Nephron progenitor cell (in vitro differentiated cells): ENCODE measurements at regions not wholly inside any gene's neighbourhood (a gene's known extent, or its start where the extent isn't known, plus 50 kb on each side); places are given as distances from the start of the nearest gene placed in this dataset.

Experiments used
- DNase-seq: peaks from one replicate; pipeline ENCODE4 v3.0.0; 2021
- H3K27ac Mint-ChIP-seq: 2 replicates; pipeline ENCODE4 v1.8.0; 2021; ENCODE audit warnings: mild to moderate bottlenecking, moderate library complexity, mixed read lengths
- H3K27me3 Mint-ChIP-seq: 2 replicates; pipeline ENCODE4 v1.8.0; 2021; ENCODE audit warnings: mild to moderate bottlenecking, low read depth, mixed read lengths; ENCODE audit not compliant: poor library complexity
- H3K36me3 Mint-ChIP-seq: 2 replicates; pipeline ENCODE4 v1.8.0; 2021; ENCODE audit warnings: low read depth, mixed read lengths
- H3K4me1 Mint-ChIP-seq: 2 replicates; pipeline ENCODE4 v1.8.0; 2021; ENCODE audit warnings: mixed read lengths
- H3K4me3 Mint-ChIP-seq: 2 replicates; pipeline ENCODE4 v1.8.0; 2021; ENCODE audit warnings: mild to moderate bottlenecking, moderate library complexity, mixed read lengths
- H3K9me3 Mint-ChIP-seq: 2 replicates; pipeline ENCODE4 v1.8.0; 2021; ENCODE audit warnings: mild to moderate bottlenecking, moderate library complexity, mixed read lengths
- TF ChIP-seq, protein P1 (sequence below): fragments of 200-600 bp; sonication (generic); IDR thresholded peaks from 2 replicates; pipeline ENCODE4 v1.5.0; 2021; ENCODE audit warnings: antibody characterized with exemption

GRCh38 chr20:10935658-10936402 is 262.0 kb upstream of the JAG1 start:
- no peak overlapping the region for H3K27ac Mint-ChIP-seq
- no peak for DNase-seq
- peaks cover 22% of the 10 kb centered on the region for H3K9me3 Mint-ChIP-seq
- no peaks in the 10 kb centered on the region for H3K36me3 Mint-ChIP-seq
- TF ChIP-seq, protein P1, sequence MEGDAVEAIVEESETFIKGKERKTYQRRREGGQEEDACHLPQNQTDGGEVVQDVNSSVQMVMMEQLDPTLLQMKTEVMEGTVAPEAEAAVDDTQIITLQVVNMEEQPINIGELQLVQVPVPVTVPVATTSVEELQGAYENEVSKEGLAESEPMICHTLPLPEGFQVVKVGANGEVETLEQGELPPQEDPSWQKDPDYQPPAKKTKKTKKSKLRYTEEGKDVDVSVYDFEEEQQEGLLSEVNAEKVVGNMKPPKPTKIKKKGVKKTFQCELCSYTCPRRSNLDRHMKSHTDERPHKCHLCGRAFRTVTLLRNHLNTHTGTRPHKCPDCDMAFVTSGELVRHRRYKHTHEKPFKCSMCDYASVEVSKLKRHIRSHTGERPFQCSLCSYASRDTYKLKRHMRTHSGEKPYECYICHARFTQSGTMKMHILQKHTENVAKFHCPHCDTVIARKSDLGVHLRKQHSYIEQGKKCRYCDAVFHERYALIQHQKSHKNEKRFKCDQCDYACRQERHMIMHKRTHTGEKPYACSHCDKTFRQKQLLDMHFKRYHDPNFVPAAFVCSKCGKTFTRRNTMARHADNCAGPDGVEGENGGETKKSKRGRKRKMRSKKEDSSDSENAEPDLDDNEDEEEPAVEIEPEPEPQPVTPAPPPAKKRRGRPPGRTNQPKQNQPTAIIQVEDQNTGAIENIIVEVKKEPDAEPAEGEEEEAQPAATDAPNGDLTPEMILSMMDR: no peak
- H3K4me1 Mint-ChIP-seq: no peaks in the 10 kb centered on the region
- H3K27me3 Mint-ChIP-seq: no peaks in the 10 kb centered on the region
- no peak overlapping the region for H3K4me3 Mint-ChIP-seq

- Mint-ChIP-seq H3K4me1 (no peaks in the 10 kb centered on the region), H3K4me3 (no peak overlapping the region), H3K9me3 (peaks cover 13% of the 10 kb centered on the region), H3K27ac (no peak overlapping the region), H3K27me3 (no peaks in the 10 kb centered on the region), H3K36me3 (no peaks in the 10 kb centered on the region)
- no peak for DNase-seq
- TF ChIP-seq, protein P1: no peak
Measured at GRCh38 chr20:10936786-10937185, 263.0 kb upstream of the JAG1 start.

- no peaks in the 10 kb centered on the region for H3K9me3 Mint-ChIP-seq
- H3K27ac Mint-ChIP-seq: no peak overlapping the region
- no peaks in the 10 kb centered on the region for H3K27me3 Mint-ChIP-seq
- no peak overlapping the region for H3K4me3 Mint-ChIP-seq
- no peaks in the 10 kb centered on the region for H3K36me3 Mint-ChIP-seq
- TF ChIP-seq, protein P1: no peak
- peaks cover 5% of the 10 kb centered on the region for H3K4me1 Mint-ChIP-seq
- DNase-seq: no peak
Measured at GRCh38 chr20:10939331-10939941, 265.6 kb upstream of the JAG1 start.

GRCh38 chr20:10940941-10941340 is 267.1 kb upstream of the JAG1 start:
- Mint-ChIP-seq H3K36me3 (no peaks in the 10 kb centered on the region), H3K4me3 (no peak overlapping the region), H3K27me3 (no peaks in the 10 kb centered on the region), H3K4me1 (peaks cover 5% of the 10 kb centered on the region), H3K27ac (no peak overlapping the region), H3K9me3 (no peaks in the 10 kb centered on the region)
- no peak for DNase-seq
- TF ChIP-seq, protein P1: no peak

GRCh38 chr20:10943686-10944265 is 270.0 kb upstream of the JAG1 start:
- H3K9me3 Mint-ChIP-seq: no peaks in the 10 kb centered on the region
- DNase-seq: no peak
- TF ChIP-seq, protein P1: no peak
- no peak overlapping the region for H3K27ac Mint-ChIP-seq
- no peak overlapping the region for H3K4me3 Mint-ChIP-seq
- H3K4me1 Mint-ChIP-seq: peaks cover 5% of the 10 kb centered on the region
- H3K36me3 Mint-ChIP-seq: no peaks in the 10 kb centered on the region
- H3K27me3 Mint-ChIP-seq: no peaks in the 10 kb centered on the region
